HG02763 (cell line): ENCODE measurements at regions not wholly inside any gene's neighbourhood (a gene's known extent, or its start where the extent isn't known, plus 50 kb on each side); places are given as distances from the start of the nearest gene placed in this dataset.

Source experiments
- ATAC-seq: cut with Tn5 transposase; IDR thresholded peaks from one replicate; pipeline ENCODE4 v1.9.1; 2021; ENCODE audit warnings: mild to moderate bottlenecking, moderate library complexity; ENCODE audit not compliant: unreplicated experiment

GRCh38 chr20:60543598-60543997 is 585.4 kb downstream of the CDH26 start:
- ATAC-seq: no peak

GRCh38 chr20:60553095-60553494 is 594.9 kb downstream of the CDH26 start:
- no peak for ATAC-seq

GRCh38 chr20:60558486-60558885 is 600.3 kb downstream of the CDH26 start:
- ATAC-seq: no peak

GRCh38 chr20:60559462-60559861 is 601.2 kb downstream of the CDH26 start:
- ATAC-seq: no peak

GRCh38 chr20:60561052-60561451 is 602.8 kb downstream of the CDH26 start:
- no peak for ATAC-seq

GRCh38 chr20:60565083-60565482 is 606.9 kb downstream of the CDH26 start:
- ATAC-seq: no peak

GRCh38 chr20:60565551-60565950 is 607.3 kb downstream of the CDH26 start:
- ATAC-seq: no peak

GRCh38 chr20:60569116-60569515 is 610.9 kb downstream of the CDH26 start:
- ATAC-seq: no peak

GRCh38 chr20:60570481-60571277 is 612.5 kb downstream of the CDH26 start:
- ATAC-seq: no peak

GRCh38 chr20:60573003-60573680 is 614.9 kb downstream of the CDH26 start:
- ATAC-seq: no peak

- no peak for ATAC-seq
Measured at GRCh38 chr20:60576236-60576635, 618.0 kb downstream of the CDH26 start.

GRCh38 chr20:60579941-60580515 is 621.8 kb downstream of the CDH26 start:
- ATAC-seq: no peak

GRCh38 chr20:60581606-60582115 is 623.4 kb downstream of the CDH26 start:
- ATAC-seq: no peak

GRCh38 chr20:60583741-60584140 is 625.5 kb downstream of the CDH26 start:
- ATAC-seq: no peak

- ATAC-seq: no peak
Measured at GRCh38 chr20:60584221-60584620, 626.0 kb downstream of the CDH26 start.

- no peak for ATAC-seq
Measured at GRCh38 chr20:60585651-60586050, 627.4 kb downstream of the CDH26 start.

- ATAC-seq: no peak
Measured at GRCh38 chr20:60586269-60587050, 628.2 kb downstream of the CDH26 start.

- ATAC-seq: no peak
Measured at GRCh38 chr20:60587986-60588385, 629.8 kb downstream of the CDH26 start.

GRCh38 chr20:60589623-60590022 is 631.4 kb downstream of the CDH26 start:
- ATAC-seq: no peak

- no peak for ATAC-seq
Measured at GRCh38 chr20:60591172-60591799, 633.1 kb downstream of the CDH26 start.

GRCh38 chr20:60598528-60598927 is 640.3 kb downstream of the CDH26 start:
- ATAC-seq: no peak
